WTC11 (cell line): ENCODE measurements at regions not wholly inside any gene's neighbourhood (a gene's known extent, or its start where the extent isn't known, plus 50 kb on each side); places are given as distances from the start of the nearest gene placed in this dataset.

Experiments
- ATF3 ChIP-seq: sonication (generic); formaldehyde crosslinking; conservative IDR thresholded peaks from 2 replicates; pipeline ENCODE4 v1.8.1; 2022; ENCODE audit warnings: mild to moderate bottlenecking, missing genetic modification reagents
- CTCF ChIP-seq: fragments of 200-600 bp; IDR thresholded peaks from 2 replicates; pipeline ENCODE4 v1.8.0; 2022; ENCODE audit warnings: antibody characterized with exemption
- SMAD4 ChIP-seq: sonication (generic); formaldehyde crosslinking; IDR thresholded peaks from 2 replicates; pipeline ENCODE4 v1.8.0; 2022; ENCODE audit warnings: mild to moderate bottlenecking, missing genetic modification reagents
- TEAD1 ChIP-seq: sonication (generic); formaldehyde crosslinking; IDR thresholded peaks from 2 replicates; pipeline ENCODE4 v1.8.0; 2022; ENCODE audit warnings: mild to moderate bottlenecking, missing genetic modification reagents
- TP53 ChIP-seq: sonication (generic); formaldehyde crosslinking; IDR thresholded peaks from 2 replicates; pipeline ENCODE4 v1.8.1; 2023; ENCODE audit warnings: mild to moderate bottlenecking, missing genetic modification reagents

DNA sequence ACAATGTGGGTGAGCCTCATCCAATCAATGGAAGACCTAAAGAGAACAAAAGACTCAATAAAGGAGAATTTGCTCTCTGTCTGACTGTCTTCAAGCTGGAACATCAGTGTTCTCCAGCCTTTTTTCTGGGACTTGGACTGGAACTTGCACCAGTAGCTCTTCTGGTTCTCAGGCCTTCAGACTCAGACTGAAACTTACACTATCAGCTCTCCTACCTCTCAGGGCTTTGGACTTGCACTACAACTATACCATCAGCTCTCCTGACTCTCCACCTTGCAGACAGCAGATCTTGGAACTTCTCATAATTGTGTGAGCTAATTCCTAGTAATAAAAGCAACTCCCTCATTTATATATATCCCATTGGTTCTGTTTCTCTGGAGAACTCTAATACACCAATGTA is 185.9 kb downstream of the SMIM20 start:
- no peak for TF ChIP-seq SMAD4 (CRISPR knock-in tag)
- no peak for TF ChIP-seq TP53 (CRISPR knock-in tag)
- TF ChIP-seq ATF3 (CRISPR knock-in tag), result no peak
- no peak for TF ChIP-seq TEAD1 (CRISPR knock-in tag)
- no peak for TF ChIP-seq CTCF
